Hindlimb muscle (tissue), 1 donor: ENCODE measurements at regions not wholly inside any gene's neighbourhood (a gene's known extent, or its start where the extent isn't known, plus 50 kb on each side); places are given as distances from the start of the nearest gene placed in this dataset.

Source experiments
- DNase-seq: peaks from one replicate; pipeline ENCODE4 v3.0.0-alpha.2; 2013

DNA sequence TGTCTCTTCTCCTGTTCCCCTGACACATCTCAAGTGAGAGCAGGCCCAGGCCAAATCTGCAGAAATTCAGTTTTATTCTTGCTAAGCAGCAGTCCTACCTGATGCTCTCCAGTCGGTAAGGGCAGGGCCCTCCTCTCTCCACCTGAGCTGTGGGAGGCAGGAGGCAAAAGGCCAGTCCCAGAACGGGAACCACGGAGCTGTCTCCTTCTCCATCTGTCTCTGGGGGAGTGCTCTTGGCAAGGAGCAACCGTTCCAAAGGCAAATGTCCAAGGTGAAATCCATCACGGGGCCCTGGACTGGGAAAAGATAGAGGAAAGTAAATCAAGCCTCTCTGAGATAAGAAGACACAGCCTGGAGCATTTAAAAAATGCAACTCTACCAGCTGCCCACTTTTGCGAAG is 65.2 kb upstream of the CDON start:
- no peak for DNase-seq

DNA sequence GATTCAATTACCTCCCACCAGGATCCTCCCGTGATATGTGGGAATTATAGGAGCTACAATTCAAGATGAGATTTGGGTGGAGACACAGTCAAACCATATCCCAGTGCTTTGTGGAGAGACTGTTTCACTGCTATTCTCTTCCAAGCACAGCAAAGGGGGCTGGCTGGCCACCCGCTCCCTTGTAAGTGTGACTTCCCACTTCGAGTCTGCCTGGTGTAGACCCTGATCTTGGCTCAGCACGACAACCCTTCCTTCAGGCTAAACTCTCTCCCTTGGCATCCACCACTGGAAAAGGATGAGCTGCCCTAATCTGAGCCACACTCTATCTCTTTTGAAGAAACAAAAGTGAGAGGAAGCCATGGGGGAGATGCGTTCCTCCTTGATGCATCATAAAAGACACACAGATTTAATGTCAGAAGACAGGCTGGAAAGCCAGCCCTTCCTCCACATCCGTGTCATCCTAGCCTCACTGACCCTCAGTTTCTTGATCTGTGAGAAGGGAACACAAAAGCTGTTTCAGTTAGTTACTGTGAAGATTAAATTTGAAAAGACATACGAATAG is 64.7 kb upstream of the CDON start:
- DNase-seq: no peak

- DNase-seq: no peak
Measured at GRCh38 chr11:126124231-126124661, 61.6 kb upstream of the CDON start.

- DNase-seq: no peak
Measured at GRCh38 chr11:126123686-126124085, 61.0 kb upstream of the CDON start.

DNA sequence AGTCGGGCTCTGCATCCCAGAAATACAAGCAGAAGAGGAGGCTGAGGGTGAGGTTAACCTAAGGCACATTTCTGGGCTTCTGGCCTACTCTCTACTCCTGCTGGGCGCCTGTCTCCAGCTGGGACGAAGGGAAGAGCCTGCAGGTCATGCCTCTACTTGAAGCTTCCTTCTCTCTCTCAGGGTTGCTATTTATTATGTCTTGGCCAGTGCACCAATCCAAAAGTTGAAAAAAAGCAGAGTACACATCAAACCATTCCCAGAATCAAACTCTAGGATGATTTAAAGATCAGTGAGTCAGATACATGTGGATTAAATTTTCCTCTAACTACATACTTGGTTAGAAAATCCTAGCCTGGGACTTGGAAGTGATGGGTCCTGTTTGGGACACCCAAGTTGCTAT is 60.2 kb upstream of the CDON start:
- DNase-seq: no peak

- DNase-seq: no peak
Measured at GRCh38 chr11:126121296-126121695, 58.6 kb upstream of the CDON start.

- no peak for DNase-seq
Measured at GRCh38 chr11:126118806-126119205, 56.1 kb upstream of the CDON start.

- DNase-seq: peak; percentile 79
Measured at GRCh38 chr11:126115816-126116331, 53.2 kb upstream of the CDON start.

- no peak for DNase-seq
Measured at GRCh38 chr11:126115127-126115495, 52.4 kb upstream of the CDON start.

- DNase-seq: no peak
Measured at GRCh38 chr11:126114486-126115126, 51.9 kb upstream of the CDON start.

GRCh38 chr11:126113963-126114362 is 51.3 kb upstream of the CDON start:
- DNase-seq: no peak

DNA sequence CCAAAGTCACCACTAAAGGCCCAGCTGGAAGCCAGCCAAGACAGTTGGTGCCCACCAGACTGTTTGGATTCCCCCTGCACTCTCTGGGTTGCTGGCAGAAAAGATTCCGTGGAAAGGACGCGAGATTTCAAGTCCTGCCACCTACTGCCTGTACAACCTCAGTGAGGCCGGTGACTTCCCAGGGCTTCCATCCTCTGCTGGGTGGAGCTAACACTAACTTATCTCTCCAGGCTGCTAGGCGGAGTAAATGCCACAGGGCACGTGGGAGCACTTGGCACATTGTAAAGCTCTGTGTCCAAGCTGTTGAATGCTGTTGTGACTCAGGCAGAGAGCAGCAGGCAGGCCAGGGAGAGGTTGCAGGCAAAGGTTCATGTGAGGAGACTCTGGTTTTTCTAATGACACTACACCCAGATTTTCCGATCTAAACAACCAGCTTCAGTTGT is 50.9 kb upstream of the CDON start:
- DNase-seq: peak; percentile 58

DNA sequence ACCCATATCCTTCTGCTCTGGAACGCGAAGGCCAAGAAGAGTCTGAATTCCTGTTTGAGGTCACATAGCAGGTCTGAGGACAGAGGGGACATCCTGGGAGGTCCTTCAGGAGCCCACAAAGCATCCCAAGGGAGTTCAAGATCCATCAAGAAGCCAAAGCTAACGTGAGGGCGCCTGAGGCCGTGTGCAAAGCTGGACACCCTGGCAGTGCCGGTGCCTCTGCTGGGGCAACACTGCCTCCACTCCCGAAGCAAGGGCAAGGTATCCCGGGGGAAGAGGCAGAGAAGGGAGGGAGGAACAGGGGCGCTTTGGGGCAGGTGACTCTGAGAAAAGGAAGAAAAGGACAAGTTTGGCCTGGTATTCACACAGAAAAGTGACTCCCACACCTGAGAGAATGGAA is 50.3 kb upstream of the CDON start:
- no peak for DNase-seq

- DNase-seq: peak; percentile 80
Measured at GRCh38 chr11:126112547-126112946, 49.9 kb upstream of the CDON start.
